IMR-90 (cell line): ENCODE measurements at regions not wholly inside any gene's neighbourhood (a gene's known extent, or its start where the extent isn't known, plus 50 kb on each side); places are given as distances from the start of the nearest gene placed in this dataset.

ENCODE experiments used
- ATAC-seq: fragments of 200-7000 bp; cut with Tn5 transposase; 2 replicates; pipeline ENCODE4 v1.9.1; 2020; ENCODE audit warnings: low read depth, mild to moderate bottlenecking, moderate library complexity
- BruUV-seq: library from RNA; stranded (reverse); fragments of 400-500 nt; replicated peaks from 2 replicates; lab custom pipeline; 2021; lab: Mats Ljungman, UMichigan
- CTCF ChIA-PET: fragments of 300-600 bp; formaldehyde crosslinking; extraction: SDS; loops from one replicate; lab custom pipeline; 2021; ENCODE audit warnings: antibody characterized with exemption; lab: Yijun Ruan, JAX
- POLR2A ChIA-PET: fragments of 300-600 bp; sonication (Branson Sonifier 250); formaldehyde crosslinking; loops from one replicate; lab custom pipeline; 2022; ENCODE audit warnings: antibody characterized with exemption; ENCODE audit not compliant: unreplicated experiment; lab: Charles Lee
- DNase-seq: peaks from one replicate; pipeline ENCODE4 v3.0.0; 2013
- H2AFZ ChIP-seq: replicated peaks from 2 replicates; pipeline ENCODE3; 2013; ENCODE audit warnings: low read length, mild to moderate bottlenecking; ENCODE audit not compliant: poor library complexity
- H2AK5ac ChIP-seq: 2 replicates; pipeline ENCODE4 v1.6.1; 2013; ENCODE audit warnings: low read depth, low read length, inconsistent platforms
- H2AK9ac ChIP-seq: replicated peaks from 2 replicates; pipeline ENCODE3; 2013; ENCODE audit warnings: mild to moderate bottlenecking, low read depth, low read length, moderate library complexity; ENCODE audit not compliant: poor library complexity
- H2BK120ac ChIP-seq: 2 replicates; pipeline ENCODE4 v1.6.1; 2013; ENCODE audit warnings: low read depth, low read length, inconsistent platforms
- H2BK15ac ChIP-seq: 3 replicates; pipeline ENCODE4 v1.6.1; 2013; ENCODE audit warnings: low read depth, low read length, inconsistent platforms
- H2BK20ac ChIP-seq: 2 replicates; pipeline ENCODE4 v1.6.1; 2013; ENCODE audit warnings: low read depth, mild to moderate bottlenecking, inconsistent platforms, low read length, moderate library complexity
- H2BK5ac ChIP-seq: 2 replicates; pipeline ENCODE4 v1.6.1; 2013; ENCODE audit warnings: mild to moderate bottlenecking, low read depth, low read length, inconsistent platforms; ENCODE audit not compliant: poor library complexity, severe bottlenecking
- H3K14ac ChIP-seq: replicated peaks from 2 replicates; pipeline ENCODE4 v1.6.1; 2013; ENCODE audit warnings: low read depth, low read length, inconsistent platforms
- H3K18ac ChIP-seq: 2 replicates; pipeline ENCODE4 v1.6.1; 2013; ENCODE audit warnings: low read depth, low read length, control low read depth
- H3K23ac ChIP-seq: 2 replicates; pipeline ENCODE4 v1.6.1; 2013; ENCODE audit warnings: low read depth, low read length, inconsistent platforms
- H3K27ac ChIP-seq: 2 replicates; pipeline ENCODE4 v1.5.1; 2013; ENCODE audit warnings: mild to moderate bottlenecking, control low read depth, low read length; ENCODE audit not compliant: insufficient read depth
- H3K27me3 ChIP-seq: 2 replicates; pipeline ENCODE4 v1.6.1; 2013; ENCODE audit warnings: low read length; ENCODE audit not compliant: control insufficient read depth, insufficient read depth
- H3K36me3 ChIP-seq: 2 replicates; pipeline ENCODE4 v1.6.1; 2013; ENCODE audit warnings: low read length, mixed read lengths; ENCODE audit not compliant: control insufficient read depth, insufficient read depth
- H3K4ac ChIP-seq: 2 replicates; pipeline ENCODE4 v1.6.1; 2013; ENCODE audit warnings: low read depth, low read length, inconsistent platforms
- H3K4me1 ChIP-seq: 2 replicates; pipeline ENCODE4 v1.6.1; 2013; ENCODE audit warnings: low read length, mixed read lengths; ENCODE audit not compliant: control insufficient read depth, insufficient read depth
- H3K4me2 ChIP-seq: 2 replicates; pipeline ENCODE4 v1.6.1; 2013; ENCODE audit warnings: low read depth, mild to moderate bottlenecking, control low read depth, low read length, moderate library complexity
- H3K4me3 ChIP-seq: 2 replicates; pipeline ENCODE4 v1.5.1; 2013; ENCODE audit warnings: low read depth, mild to moderate bottlenecking, control low read depth, low read length, moderate library complexity; ENCODE audit not compliant: insufficient read depth
- H3K56ac ChIP-seq: 2 replicates; pipeline ENCODE4 v1.6.1; 2013; ENCODE audit warnings: low read length, inconsistent platforms; ENCODE audit not compliant: insufficient read depth; ENCODE audit errors: extremely low read depth
- H3K79me1 ChIP-seq, 2 experiments: 2 replicates each; pipeline ENCODE4 v1.6.1; 2013; ENCODE audit warnings: low read length in 2 of 2, inconsistent platforms in 1 of 2, low read depth in 1 of 2
- H3K9ac ChIP-seq: 2 replicates; pipeline ENCODE4 v1.6.1; 2013; ENCODE audit warnings: low read depth, low read length, control low read depth
- H3K9me1 ChIP-seq: 2 replicates; pipeline ENCODE4 v1.6.1; 2013; ENCODE audit warnings: low read length, inconsistent platforms; ENCODE audit not compliant: insufficient read depth
- H3K9me3 ChIP-seq: 2 replicates; pipeline ENCODE4 v1.6.1; 2013; ENCODE audit warnings: low read length; ENCODE audit not compliant: control insufficient read depth, insufficient read depth
- H4K20me1 ChIP-seq: 2 replicates; pipeline ENCODE4 v1.6.1; 2013; ENCODE audit warnings: low read length, inconsistent platforms; ENCODE audit not compliant: insufficient read depth
- H4K5ac ChIP-seq: 2 replicates; pipeline ENCODE4 v1.6.1; 2013; ENCODE audit warnings: mild to moderate bottlenecking, low read depth, low read length, control low read depth
- H4K8ac ChIP-seq, 2 experiments: 2 replicates each; pipeline ENCODE4 v1.6.1; 2013; ENCODE audit warnings: low read depth in 2 of 2, low read length in 2 of 2, control low read depth in 1 of 2, inconsistent platforms in 1 of 2
- H4K91ac ChIP-seq: 2 replicates; pipeline ENCODE4 v1.6.1; 2013; ENCODE audit warnings: low read depth, low read length, inconsistent platforms; ENCODE audit not compliant: insufficient read depth
- BHLHE40 ChIP-seq: fragments of 150-350 bp; IDR thresholded peaks from 2 replicates; pipeline ENCODE4 v1.6.1; 2016; ENCODE audit warnings: mild to moderate bottlenecking, low read depth, low read length
- CEBPB ChIP-seq: IDR thresholded peaks from 2 replicates; pipeline ENCODE4 v1.6.1; 2012; ENCODE audit warnings: low read depth, low read length, improper control_type of control experiment
- CHD1 ChIP-seq: IDR thresholded peaks from 2 replicates; pipeline ENCODE4 v1.6.1; 2012; ENCODE audit warnings: low read depth, low read length, improper control_type of control experiment
- CTCF ChIP-seq: conservative IDR thresholded peaks from 2 replicates; pipeline ENCODE4 v1.5.1; 2012; ENCODE audit warnings: mild to moderate bottlenecking, low read depth, low read length, improper control_type of control experiment
- ELK1 ChIP-seq: fragments of 150-350 bp; IDR thresholded peaks from 2 replicates; pipeline ENCODE4 v1.6.1; 2016; ENCODE audit warnings: low read depth, mild to moderate bottlenecking, low read length, moderate library complexity, borderline replicate concordance
- FOS ChIP-seq: fragments of 150-350 bp; IDR thresholded peaks from 2 replicates; pipeline ENCODE4 v1.6.1; 2016; ENCODE audit warnings: low read depth, low read length
- MAFK ChIP-seq: IDR thresholded peaks from 2 replicates; pipeline ENCODE4 v1.6.1; 2012; ENCODE audit warnings: low read depth, low read length, improper control_type of control experiment
- MAZ ChIP-seq: IDR thresholded peaks from 2 replicates; pipeline ENCODE4 v1.6.1; 2012; ENCODE audit warnings: low read depth, mild to moderate bottlenecking, low read length, improper control_type of control experiment, moderate library complexity, borderline replicate concordance
- MXI1 ChIP-seq: IDR thresholded peaks from 2 replicates; pipeline ENCODE4 v1.6.1; 2012; ENCODE audit warnings: low read depth, mild to moderate bottlenecking, low read length, moderate library complexity, borderline replicate concordance
- NFE2L2 ChIP-seq: fragments of 150-350 bp; IDR thresholded peaks from 2 replicates; pipeline ENCODE4 v1.6.1; 2016; ENCODE audit warnings: low read depth, mild to moderate bottlenecking, low read length
- POLR2A ChIP-seq: IDR thresholded peaks from 2 replicates; pipeline ENCODE4 v1.6.1; 2012; ENCODE audit warnings: mild to moderate bottlenecking, low read depth, low read length
- RAD21 ChIP-seq: IDR thresholded peaks from 2 replicates; pipeline ENCODE4 v1.6.1; 2012; ENCODE audit warnings: low read length, improper control_type of control experiment
- RCOR1 ChIP-seq: IDR thresholded peaks from 2 replicates; pipeline ENCODE4 v1.6.1; 2012; ENCODE audit warnings: mild to moderate bottlenecking, low read length, improper control_type of control experiment; ENCODE audit not compliant: insufficient replicate concordance
- RFX5 ChIP-seq: IDR thresholded peaks from 2 replicates; pipeline ENCODE4 v1.8.0; 2012; ENCODE audit warnings: low read depth, mild to moderate bottlenecking, low read length, moderate library complexity
- SMC3 ChIP-seq: fragments of 150-350 bp; IDR thresholded peaks from 2 replicates; pipeline ENCODE4 v1.6.1; 2016; ENCODE audit warnings: low read depth, mild to moderate bottlenecking, antibody characterized with exemption, low read length, moderate library complexity
- USF2 ChIP-seq: fragments of 150-350 bp; IDR thresholded peaks from 2 replicates; pipeline ENCODE4 v1.6.1; 2017; ENCODE audit warnings: mild to moderate bottlenecking, antibody characterized with exemption, low read length, low read depth
- WGBS, 2 experiments: methylation state at CpG; one replicate each; pipeline versions ENCODE4 v1.1.5 to v1.1.7; 2013; ENCODE audit warnings: missing lambda C conversion rate in 2 of 2; ENCODE audit not compliant: insufficient read length in 1 of 2; ENCODE audit errors: extremely low coverage in 2 of 2; 5-methylcytosine and 5-hydroxymethylcytosine counted together
- dilution Hi-C: fragments of 300-500 bp; cut with HindIII; formaldehyde crosslinking; loops from one replicate; pipeline ENCODE4 v1.14.3; 2018; ENCODE audit warnings: low sequenced_read_pairs; ENCODE audit not compliant: unreplicated experiment
- in situ Hi-C: fragments of 300-500 bp; cut with MboI; formaldehyde crosslinking; loops from 3 replicates; pipeline ENCODE4 v1.14.3; 2019; ENCODE audit warnings: low sequenced_read_pairs, inconsistent platforms, mixed read lengths
- intact Hi-C: fragments of 100-400 bp; cut with micrococcal nuclease; formaldehyde crosslinking; loops from 2 replicates; pipeline ENCODE4 v1.10.0; 2022

GRCh38 chr1:79235301-79236002 is 228.9 kb upstream of the ADGRL4 start:
- no peaks in the 10 kb centered on the region for H3K79me1 ChIP-seq
- intact Hi-C loops, result no loop called here
- no peak overlapping the region for H3K56ac ChIP-seq
- ChIA-PET CTCF (interaction anchor here (0.6 to 1.1 kb wide), 2 partner anchors 11 to 12 kb away, joined by 5 to 9 read pairs; no protein-coding TSS in a partner anchor), POLR2A (no interaction called here)
- DNase-seq (no peak), ATAC-seq (no peak)
- no peak overlapping the region for H2BK20ac ChIP-seq
- no peak overlapping the region for H4K91ac ChIP-seq
- no peak overlapping the region for H3K27ac ChIP-seq
- H3K27me3 ChIP-seq, result no peaks in the 10 kb centered on the region
- H3K23ac ChIP-seq, result no peak overlapping the region; the same call in 1 of the 2 replicates
- H2BK5ac ChIP-seq, result no peak overlapping the region
- in situ Hi-C loops, result no loop called here
- H3K4me3 ChIP-seq, result no peak overlapping the region
- H3K18ac ChIP-seq, result no peak overlapping the region
- H3K4me1 ChIP-seq, result no peaks in the 10 kb centered on the region
- no peak overlapping the region for H2AK9ac ChIP-seq
- H3K14ac ChIP-seq, result no peak overlapping the region; the same call in none of the 2 replicates
- no peak overlapping the region for H2BK15ac ChIP-seq
- no peak overlapping the region for H4K5ac ChIP-seq
- H3K4me2 ChIP-seq, result peak overlapping the region; percentile 15; the same call in 1 of the 2 replicates
- H3K9me1 ChIP-seq, result no peaks in the 10 kb centered on the region
- H2BK120ac ChIP-seq, result no peak overlapping the region
- H4K20me1 ChIP-seq, result no peaks in the 10 kb centered on the region
- peaks cover 3% of the 10 kb centered on the region; the same call in 1 of the 2 replicates for H3K9me3 ChIP-seq
- H4K8ac ChIP-seq, result no peak overlapping the region
- no peak overlapping the region for H3K9ac ChIP-seq
- no peak overlapping the region for H2AFZ ChIP-seq
- TF ChIP-seq RCOR1 (no peak), ELK1 (no peak), CEBPB (no peak), CHD1 (no peak), USF2 (no peak), MAZ (no peak), MAFK (no peak), RFX5 (no peak), FOS (no peak), MXI1 (no peak), NFE2L2 (no peak), POLR2A (no peak), CTCF (no peak), SMC3 (no peak), BHLHE40 (no peak), RAD21 (no peak)
- H3K4ac ChIP-seq, result no peak overlapping the region
- dilution Hi-C loops, result no loop called here
- H2AK5ac ChIP-seq, result no peak overlapping the region
- BruUV-seq, result no TSS peak
- H3K36me3 ChIP-seq, result no peaks in the 10 kb centered on the region
- WGBS, 2 experiments, result no CpG with 5 or more reads among the region's 4 CpGs
